Brain microvascular endothelial cell (primary cell): ENCODE measurements at regions not wholly inside any gene's neighbourhood (a gene's known extent, or its start where the extent isn't known, plus 50 kb on each side); places are given as distances from the start of the nearest gene placed in this dataset.

Source experiments
- DNase-seq: peaks from one replicate; pipeline ENCODE4 v3.0.0-alpha.2; 2020
- H3K27ac ChIP-seq: fragments of 250-450 bp; sonication (Bioruptor Pico); 2 replicates; pipeline ENCODE4 v1.5.1; 2020; ENCODE audit warnings: mild to moderate bottlenecking, moderate library complexity
- H3K27me3 ChIP-seq: fragments of 250-450 bp; sonication (Bioruptor Pico); replicated peaks from 2 replicates; pipeline ENCODE4 v1.5.1; 2020; ENCODE audit warnings: mild to moderate bottlenecking
- H3K36me3 ChIP-seq: fragments of 250-450 bp; sonication (Bioruptor Pico); replicated peaks from 2 replicates; pipeline ENCODE4 v1.5.1; 2020; ENCODE audit warnings: mild to moderate bottlenecking
- H3K4me3 ChIP-seq: 2 replicates; pipeline ENCODE4 v1.5.1; 2011; ENCODE audit warnings: low read depth, mild to moderate bottlenecking, control low read depth, low read length, moderate library complexity
- CTCF ChIP-seq: IDR thresholded peaks from 2 replicates; pipeline ENCODE4 v1.5.1; 2011; ENCODE audit warnings: low read depth, mild to moderate bottlenecking, moderate library complexity, low read length, control low read depth, inconsistent platforms; ENCODE audit errors: missing control alignments
- in situ Hi-C: cut with HindIII; loops from 2 replicates; pipeline ENCODE4 v1.10.0; 2017; ENCODE audit warnings: low sequenced_read_pairs, low pct_ligation_motif_present

- Histone ChIP-seq H3K36me3 (no peaks in the 10 kb centered on the region), H3K4me3 (no peak overlapping the region), H3K27ac (no peak overlapping the region), H3K27me3 (no peaks in the 10 kb centered on the region)
- no peak for DNase-seq
- in situ Hi-C loops = no loop called here
- no peak for TF ChIP-seq CTCF
These were observed 678.3 kb upstream of the CHD1 start for GRCh38 chr5:99607124-99607523.

- Histone ChIP-seq H3K4me3 (no peak overlapping the region), H3K27ac (no peak overlapping the region), H3K36me3 (no peaks in the 10 kb centered on the region), H3K27me3 (no peaks in the 10 kb centered on the region)
- DNase-seq = no peak
- TF ChIP-seq CTCF = no peak
- in situ Hi-C loops = no loop called here
These were observed 677.1 kb upstream of the CHD1 start for GRCh38 chr5:99605904-99606303.

- no peak for DNase-seq
- TF ChIP-seq CTCF = no peak
- Histone ChIP-seq H3K27ac (no peak overlapping the region), H3K4me3 (no peak overlapping the region), H3K36me3 (no peaks in the 10 kb centered on the region), H3K27me3 (no peaks in the 10 kb centered on the region)
- in situ Hi-C loops = no loop called here
These were observed 672.1 kb upstream of the CHD1 start for GRCh38 chr5:99600952-99601351.

GRCh38 chr5:99590806-99591205, 662.0 kb upstream of the CHD1 start:
- no peak for DNase-seq
- Histone ChIP-seq H3K27me3 (no peaks in the 10 kb centered on the region), H3K4me3 (no peak overlapping the region), H3K27ac (no peak overlapping the region), H3K36me3 (no peaks in the 10 kb centered on the region)
- TF ChIP-seq CTCF = no peak
- in situ Hi-C loops = no loop called here

- Histone ChIP-seq H3K4me3 (no peak overlapping the region), H3K27ac (no peak overlapping the region), H3K36me3 (no peaks in the 10 kb centered on the region), H3K27me3 (no peaks in the 10 kb centered on the region)
- TF ChIP-seq CTCF = no peak
- no peak for DNase-seq
- in situ Hi-C loops = no loop called here
These were observed 660.6 kb upstream of the CHD1 start for GRCh38 chr5:99589424-99589823.

- Histone ChIP-seq H3K27ac (no peak overlapping the region), H3K27me3 (no peaks in the 10 kb centered on the region), H3K4me3 (no peak overlapping the region), H3K36me3 (no peaks in the 10 kb centered on the region)
- no peak for DNase-seq
- in situ Hi-C loops = no loop called here
- no peak for TF ChIP-seq CTCF
These were observed 659.2 kb upstream of the CHD1 start for GRCh38 chr5:99587983-99588382.
